H9 (cell line): ENCODE measurements at regions not wholly inside any gene's neighbourhood (a gene's known extent, or its start where the extent isn't known, plus 50 kb on each side); places are given as distances from the start of the nearest gene placed in this dataset.

ENCODE experiments used
- DNase-seq: peaks from one replicate; pipeline ENCODE4 v3.0.0-alpha.2; 2017
- H2AFZ ChIP-seq: one replicate; pipeline ENCODE4 v1.6.1; 2013; ENCODE audit warnings: mild to moderate bottlenecking, low read length, control low read depth, moderate library complexity
- H2AK5ac ChIP-seq: 2 replicates; pipeline ENCODE4 v1.6.1; 2013; ENCODE audit warnings: low read length, control low read depth, mixed read lengths; ENCODE audit not compliant: insufficient read length
- H2BK120ac ChIP-seq: one replicate; pipeline ENCODE4 v1.6.1; 2013; ENCODE audit warnings: low read depth, mild to moderate bottlenecking, low read length, control low read depth, inconsistent platforms; ENCODE audit not compliant: poor library complexity, severe bottlenecking
- H2BK12ac ChIP-seq: 2 replicates; pipeline ENCODE4 v1.6.1; 2013; ENCODE audit warnings: low read length, control low read depth, mixed read lengths, low read depth; ENCODE audit not compliant: insufficient read length
- H2BK15ac ChIP-seq: 2 replicates; pipeline ENCODE4 v1.6.1; 2013; ENCODE audit warnings: low read depth, low read length, control low read depth
- H2BK20ac ChIP-seq: one replicate; pipeline ENCODE4 v1.6.1; 2013; ENCODE audit warnings: low read depth, mild to moderate bottlenecking, low read length, control low read depth, inconsistent platforms; ENCODE audit not compliant: poor library complexity, severe bottlenecking
- H2BK5ac ChIP-seq: 2 replicates; pipeline ENCODE4 v1.6.1; 2013; ENCODE audit warnings: low read length, control low read depth, mixed read lengths; ENCODE audit not compliant: insufficient read length
- H3K14ac ChIP-seq: 2 replicates; pipeline ENCODE4 v1.6.1; 2013; ENCODE audit warnings: low read length, control low read depth; ENCODE audit not compliant: insufficient read depth
- H3K18ac ChIP-seq: 2 replicates; pipeline ENCODE4 v1.6.1; 2013; ENCODE audit warnings: low read depth, mild to moderate bottlenecking, mixed read lengths, low read length, control low read depth; ENCODE audit not compliant: insufficient read length
- H3K23ac ChIP-seq: 2 replicates; pipeline ENCODE4 v1.6.1; 2013; ENCODE audit warnings: low read length, control low read depth, mixed read lengths, low read depth; ENCODE audit not compliant: insufficient read length
- H3K23me2 ChIP-seq: 2 replicates; pipeline ENCODE4 v1.6.1; 2013; ENCODE audit warnings: low read depth, mild to moderate bottlenecking, mixed read lengths, low read length, control low read depth; ENCODE audit not compliant: insufficient read length, poor library complexity, severe bottlenecking
- H3K27ac ChIP-seq: 2 replicates; pipeline ENCODE4 v1.5.1; 2013; ENCODE audit warnings: low read length, control low read depth, mixed read lengths, low read depth; ENCODE audit not compliant: insufficient read length
- H3K27me3 ChIP-seq: 2 replicates; pipeline ENCODE4 v1.6.1; 2013; ENCODE audit warnings: low read length, control low read depth, inconsistent platforms; ENCODE audit not compliant: insufficient read depth
- H3K4ac ChIP-seq: 2 replicates; pipeline ENCODE4 v1.6.1; 2013; ENCODE audit warnings: low read depth, mild to moderate bottlenecking, control low read depth, inconsistent platforms, low read length, moderate library complexity
- H3K4me1 ChIP-seq: 2 replicates; pipeline ENCODE4 v1.6.1; 2013; ENCODE audit warnings: low read length, control low read depth, inconsistent platforms; ENCODE audit not compliant: insufficient read depth
- H3K4me2 ChIP-seq: 2 replicates; pipeline ENCODE4 v1.6.1; 2013; ENCODE audit warnings: low read length, control low read depth, mixed read lengths; ENCODE audit not compliant: insufficient read length, insufficient read depth
- H3K56ac ChIP-seq: 2 replicates; pipeline ENCODE4 v1.6.1; 2013; ENCODE audit warnings: low read depth, mild to moderate bottlenecking, mixed read lengths, low read length, control low read depth; ENCODE audit not compliant: insufficient read length
- H3K79me1 ChIP-seq: 2 replicates; pipeline ENCODE4 v1.6.1; 2013; ENCODE audit warnings: low read depth, mild to moderate bottlenecking, moderate library complexity, low read length, control low read depth, inconsistent platforms; ENCODE audit not compliant: insufficient read depth, poor library complexity, severe bottlenecking
- H3K79me2 ChIP-seq: 2 replicates; pipeline ENCODE4 v1.6.1; 2013; ENCODE audit warnings: low read length, control low read depth, inconsistent platforms; ENCODE audit not compliant: insufficient read depth
- H3K9ac ChIP-seq: 2 replicates; pipeline ENCODE4 v1.6.1; 2013; ENCODE audit warnings: low read length, control low read depth, mixed read lengths; ENCODE audit not compliant: insufficient read length; ENCODE audit errors: extremely low read depth
- H3K9me3 ChIP-seq: one replicate; pipeline ENCODE4 v1.6.1; 2013; ENCODE audit warnings: low read depth, low read length, inconsistent platforms; ENCODE audit not compliant: control insufficient read depth
- H3T11ph ChIP-seq: one replicate; pipeline ENCODE4 v1.6.1; 2013; ENCODE audit warnings: mild to moderate bottlenecking, low read length, control low read depth, inconsistent platforms
- H4K20me1 ChIP-seq: one replicate; pipeline ENCODE4 v1.6.1; 2013; ENCODE audit not compliant: control insufficient read depth, insufficient read length, insufficient read depth
- H4K5ac ChIP-seq: 2 replicates; pipeline ENCODE4 v1.6.1; 2013; ENCODE audit warnings: low read depth, mild to moderate bottlenecking, mixed read lengths, low read length, control low read depth; ENCODE audit not compliant: insufficient read length
- H4K8ac ChIP-seq: replicated peaks from 2 replicates; pipeline ENCODE4 v1.6.1; 2013; ENCODE audit warnings: low read length, control low read depth, mixed read lengths, low read depth; ENCODE audit not compliant: insufficient read length
- H4K91ac ChIP-seq: 2 replicates; pipeline ENCODE4 v1.6.1; 2013; ENCODE audit warnings: low read depth, mild to moderate bottlenecking, moderate library complexity, mixed read lengths, low read length, control low read depth; ENCODE audit not compliant: insufficient read length
- H3K27ac Mint-ChIP-seq, 3 experiments: 2 replicates in 2 of 3; 3 replicates in 1 of 3; pipeline ENCODE4 v1.8.0; 2020 to 2021; ENCODE audit warnings: mixed read lengths in 3 of 3, mild to moderate bottlenecking in 1 of 3, moderate library complexity in 1 of 3
- H3K27me3 Mint-ChIP-seq: 2 replicates; pipeline ENCODE4 v1.8.0; 2021; ENCODE audit warnings: low read depth, mild to moderate bottlenecking, moderate library complexity, mixed read lengths
- H3K36me3 Mint-ChIP-seq, 3 experiments: 2 replicates in 2 of 3; 3 replicates in 1 of 3; pipeline ENCODE4 v1.8.0; 2020 to 2021; ENCODE audit warnings: low read depth in 3 of 3, mixed read lengths in 3 of 3; ENCODE audit not compliant: insufficient read depth in 1 of 3
- H3K4me1 Mint-ChIP-seq, 2 experiments: 2 replicates each; pipeline ENCODE4 v1.8.0; 2020; ENCODE audit warnings: mixed read lengths in 2 of 2
- H3K4me3 Mint-ChIP-seq, 2 experiments: 2 replicates in 1 of 2; 3 replicates in 1 of 2; pipeline ENCODE4 v1.8.0; 2020 to 2021; ENCODE audit warnings: mild to moderate bottlenecking in 2 of 2, mixed read lengths in 2 of 2, moderate library complexity in 1 of 2
- H3K9me3 Mint-ChIP-seq, 2 experiments: 2 replicates in 1 of 2; 3 replicates in 1 of 2; pipeline ENCODE4 v1.8.0; 2020; ENCODE audit warnings: mild to moderate bottlenecking in 2 of 2, mixed read lengths in 2 of 2, moderate library complexity in 1 of 2
- WGBS: extraction: QIAGEN DNeasy Blood & Tissue Kit; methylation state at CpG from one replicate; pipeline ENCODE4 v1.1.7; 2013; ENCODE audit warnings: missing lambda C conversion rate, low lambda C conversion rate, mixed read lengths; ENCODE audit not compliant: insufficient read length; ENCODE audit errors: extremely low coverage; 5-methylcytosine and 5-hydroxymethylcytosine counted together
- TF ChIP-seq, protein P1 (sequence below): fragments of 200-600 bp; sonication (generic); conservative IDR thresholded peaks from 3 replicates; pipeline ENCODE4 v1.8.0; 2021; ENCODE audit warnings: antibody characterized with exemption, mild to moderate bottlenecking

DNA sequence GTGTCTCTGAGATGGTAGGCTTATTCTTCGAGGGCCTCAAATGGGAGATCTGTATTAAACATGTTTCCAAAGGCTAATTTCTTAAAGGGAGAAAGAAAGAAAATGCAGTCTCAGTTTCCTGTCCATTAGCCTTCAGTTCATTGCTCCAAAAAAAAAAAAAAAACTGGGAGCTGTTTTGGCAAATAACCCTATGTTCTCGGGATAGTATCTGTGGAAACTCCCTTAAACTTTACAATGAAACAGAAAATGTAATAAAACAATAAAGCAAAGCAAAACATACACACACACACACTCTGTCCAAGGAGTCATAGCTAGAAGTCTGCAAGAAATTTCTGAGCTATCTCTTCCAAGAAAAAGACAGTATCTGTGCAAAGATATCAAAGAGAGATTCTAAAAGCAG is 172.5 kb upstream of the CELF2 start:
- Histone ChIP-seq H2AFZ (no peak overlapping the region), H3K4me1 (no peaks in the 10 kb centered on the region; the same call in 1 of the 2 replicates), H4K20me1 (no peaks in the 10 kb centered on the region), H2AK5ac (no peak overlapping the region), H3K9ac (no peak overlapping the region), H3K4ac (no peak overlapping the region), H3K27ac (no peak overlapping the region), H3K18ac (no peak overlapping the region), H2BK120ac (no peak overlapping the region), H3K27me3 (no peaks in the 10 kb centered on the region), H2BK15ac (no peak overlapping the region), H4K8ac (no peak overlapping the region), H3K56ac (no peak overlapping the region), H4K5ac (no peak overlapping the region), H3T11ph (no peak overlapping the region), H3K79me1 (no peaks in the 10 kb centered on the region), H2BK5ac (no peak overlapping the region), H3K79me2 (no peaks in the 10 kb centered on the region), H2BK12ac (no peak overlapping the region), H3K9me3 (no peaks in the 10 kb centered on the region), H3K4me2 (no peak overlapping the region), H2BK20ac (no peak overlapping the region), H3K14ac (no peak overlapping the region), H4K91ac (no peak overlapping the region), H3K23me2 (no peaks in the 10 kb centered on the region), H3K23ac (no peak overlapping the region)
- H3K4me3 Mint-ChIP-seq: no peak overlapping the region
- H3K36me3 Mint-ChIP-seq: 0 out of 7 replicates have a peak, but pooled peaks cover 0 to 2% (median 0%) of the 10 kb centered on the region in 3 experiments
- no peaks in the 10 kb centered on the region for H3K27me3 Mint-ChIP-seq
- DNase-seq: no peak
- H3K27ac Mint-ChIP-seq: no peak overlapping the region
- no CpG with 5 or more reads among the region's 2 CpGs for WGBS
- H3K9me3 Mint-ChIP-seq: peaks cover 0 to 5% of the 10 kb centered on the region in 2 experiments; a peak in 1 of 5 replicates
- peaks cover 0 to 3% of the 10 kb centered on the region in 2 experiments; a peak in 1 of 4 replicates for H3K4me1 Mint-ChIP-seq
- TF ChIP-seq, protein P1, sequence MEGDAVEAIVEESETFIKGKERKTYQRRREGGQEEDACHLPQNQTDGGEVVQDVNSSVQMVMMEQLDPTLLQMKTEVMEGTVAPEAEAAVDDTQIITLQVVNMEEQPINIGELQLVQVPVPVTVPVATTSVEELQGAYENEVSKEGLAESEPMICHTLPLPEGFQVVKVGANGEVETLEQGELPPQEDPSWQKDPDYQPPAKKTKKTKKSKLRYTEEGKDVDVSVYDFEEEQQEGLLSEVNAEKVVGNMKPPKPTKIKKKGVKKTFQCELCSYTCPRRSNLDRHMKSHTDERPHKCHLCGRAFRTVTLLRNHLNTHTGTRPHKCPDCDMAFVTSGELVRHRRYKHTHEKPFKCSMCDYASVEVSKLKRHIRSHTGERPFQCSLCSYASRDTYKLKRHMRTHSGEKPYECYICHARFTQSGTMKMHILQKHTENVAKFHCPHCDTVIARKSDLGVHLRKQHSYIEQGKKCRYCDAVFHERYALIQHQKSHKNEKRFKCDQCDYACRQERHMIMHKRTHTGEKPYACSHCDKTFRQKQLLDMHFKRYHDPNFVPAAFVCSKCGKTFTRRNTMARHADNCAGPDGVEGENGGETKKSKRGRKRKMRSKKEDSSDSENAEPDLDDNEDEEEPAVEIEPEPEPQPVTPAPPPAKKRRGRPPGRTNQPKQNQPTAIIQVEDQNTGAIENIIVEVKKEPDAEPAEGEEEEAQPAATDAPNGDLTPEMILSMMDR: no peak
